Activated naive CD8-positive, alpha-beta T cell treated with anti-CD3 and anti-CD28 coated beads, Interleukin-2, amount 10 ng/mL, durations not matched to agents 7 days and 5 days (primary cell): ENCODE measurements at regions not wholly inside any gene's neighbourhood (a gene's known extent, or its start where the extent isn't known, plus 50 kb on each side); places are given as distances from the start of the nearest gene placed in this dataset.
"Not testable (repeated sequence)": the region's sequence is repeated elsewhere in the genome, so short reads cannot be mapped to it uniquely, and the experiment has no call there.

ENCODE experiments used
- ATAC-seq: fragments of 150-1000 bp; cut with Tn5 transposase; one replicate; pipeline ENCODE4 v1.10.0; 2021; ENCODE audit warnings: low read depth, moderate library complexity
- POLR2A ChIA-PET: fragments of 350-600 bp; sonication (Branson Sonifier 250); formaldehyde crosslinking; loops from one replicate; lab custom pipeline; 2021; ENCODE audit warnings: antibody characterized with exemption; lab: Charles Lee
- DNase-seq: peaks from one replicate; pipeline ENCODE4 v3.0.0; 2021
- H3K27ac Mint-ChIP-seq: one replicate; pipeline ENCODE4 v1.8.0; 2022; ENCODE audit warnings: mild to moderate bottlenecking, mixed read lengths
- H3K27me3 Mint-ChIP-seq: one replicate; pipeline ENCODE4 v1.8.0; 2022; ENCODE audit warnings: mild to moderate bottlenecking, moderate library complexity, mixed read lengths
- H3K36me3 Mint-ChIP-seq: one replicate; pipeline ENCODE4 v1.8.0; 2021; ENCODE audit warnings: mild to moderate bottlenecking, mixed read lengths
- H3K4me1 Mint-ChIP-seq: one replicate; pipeline ENCODE4 v1.8.0; 2021; ENCODE audit warnings: mixed read lengths
- H3K4me3 Mint-ChIP-seq: one replicate; pipeline ENCODE4 v1.8.0; 2022; ENCODE audit warnings: mild to moderate bottlenecking, moderate library complexity, mixed read lengths
- H3K9me3 Mint-ChIP-seq: one replicate; pipeline ENCODE4 v1.8.0; 2021; ENCODE audit warnings: mixed read lengths

DNA sequence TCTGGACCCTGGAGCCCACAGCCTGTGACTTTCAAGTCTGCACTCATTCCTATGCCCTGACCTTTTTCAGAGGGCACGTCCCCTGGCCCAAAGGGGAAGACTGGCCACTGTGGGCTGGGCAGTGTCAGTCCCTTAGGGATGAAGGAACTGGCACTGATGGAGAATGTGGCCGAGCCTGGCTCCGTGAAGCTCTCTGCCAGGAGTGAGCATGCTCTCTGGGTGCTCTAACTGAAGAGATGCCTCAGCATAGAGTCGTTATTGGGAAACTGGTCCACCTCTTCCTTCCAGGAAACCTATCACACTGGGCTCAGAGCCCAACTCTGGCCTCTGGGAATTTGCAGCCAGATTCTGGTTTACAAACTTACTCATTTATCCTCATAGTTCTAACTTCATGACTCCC lies 87.3 kb upstream of the OSBPL11 start:
- POLR2A ChIA-PET, ATAC-seq, DNase-seq, H3K4me3 Mint-ChIP-seq, H3K4me1 Mint-ChIP-seq, H3K9me3 Mint-ChIP-seq, H3K27me3 Mint-ChIP-seq, H3K27ac Mint-ChIP-seq, H3K36me3 Mint-ChIP-seq: not testable (repeated sequence)

DNA sequence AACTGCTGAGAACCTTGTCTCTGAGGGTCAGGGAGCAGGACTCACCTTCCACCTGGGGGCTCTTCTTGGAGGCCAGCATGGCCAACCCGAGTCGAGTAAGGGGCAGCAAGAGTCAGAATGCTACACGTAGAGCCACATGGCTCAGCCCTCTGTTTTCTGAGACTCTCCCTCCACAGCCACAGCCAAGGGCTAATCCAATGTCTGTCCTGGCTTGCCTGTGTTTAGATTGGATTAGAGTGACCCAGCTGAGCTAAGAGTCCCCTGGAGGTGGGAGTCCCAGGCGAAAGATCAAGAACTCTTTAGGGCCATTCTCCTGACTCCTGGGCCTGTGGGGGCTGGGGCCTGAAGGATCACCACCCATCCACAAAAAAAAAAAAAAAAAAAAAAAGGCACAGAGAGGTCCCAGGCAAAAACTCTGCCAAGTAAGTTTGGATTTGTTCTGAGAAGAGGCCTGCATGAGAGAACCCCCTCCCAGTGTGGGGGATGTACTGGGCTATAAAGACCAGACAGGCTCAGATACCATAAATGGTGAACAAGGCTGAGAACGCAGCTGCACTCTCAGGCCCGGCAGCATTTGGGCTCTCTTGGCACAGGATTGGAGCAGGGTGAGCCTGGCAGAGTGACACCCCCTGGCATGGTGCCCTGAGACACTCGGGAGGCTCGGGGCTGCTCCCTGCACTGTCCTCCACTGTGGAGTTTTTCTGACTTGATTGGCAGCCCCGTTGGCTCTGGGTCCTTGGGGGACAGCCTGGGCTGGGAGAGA lies 88.0 kb upstream of the OSBPL11 start:
- ATAC-seq (no peak), DNase-seq (no peak)
- Mint-ChIP-seq H3K27ac (no peak overlapping the region), H3K27me3 (no peaks in the 10 kb centered on the region), H3K9me3 (no peaks in the 10 kb centered on the region), H3K36me3 (no peaks in the 10 kb centered on the region), H3K4me1 (no peaks in the 10 kb centered on the region), H3K4me3 (no peak overlapping the region)
- POLR2A ChIA-PET: no interaction called here

DNA sequence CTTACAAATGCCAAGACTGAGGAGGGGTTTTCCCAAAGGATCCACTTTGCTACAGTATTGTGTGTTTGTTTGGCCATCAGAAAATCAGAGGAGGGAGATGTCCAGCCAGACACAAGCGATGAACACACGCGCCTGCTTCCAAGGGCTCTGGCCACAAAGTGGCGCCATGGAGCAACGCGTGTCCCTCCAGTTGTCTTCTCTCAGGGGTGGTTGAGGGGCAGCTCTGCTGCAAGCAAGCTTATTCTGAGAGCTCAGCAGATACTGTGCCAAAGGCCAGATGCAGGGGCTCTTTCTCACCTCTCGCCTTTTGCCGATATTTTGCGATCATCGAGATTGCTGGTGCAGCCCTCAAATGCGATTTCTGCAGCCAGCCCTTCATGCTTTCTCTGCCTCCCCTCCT lies 88.9 kb upstream of the OSBPL11 start:
- ATAC-seq (no peak), DNase-seq (no peak)
- POLR2A ChIA-PET: no interaction called here
- H3K36me3 Mint-ChIP-seq: no peaks in the 10 kb centered on the region
- no peaks in the 10 kb centered on the region for H3K27me3 Mint-ChIP-seq
- no peaks in the 10 kb centered on the region for H3K4me1 Mint-ChIP-seq
- no peaks in the 10 kb centered on the region for H3K9me3 Mint-ChIP-seq
- no peak overlapping the region for H3K4me3 Mint-ChIP-seq
- no peak overlapping the region for H3K27ac Mint-ChIP-seq

DNA sequence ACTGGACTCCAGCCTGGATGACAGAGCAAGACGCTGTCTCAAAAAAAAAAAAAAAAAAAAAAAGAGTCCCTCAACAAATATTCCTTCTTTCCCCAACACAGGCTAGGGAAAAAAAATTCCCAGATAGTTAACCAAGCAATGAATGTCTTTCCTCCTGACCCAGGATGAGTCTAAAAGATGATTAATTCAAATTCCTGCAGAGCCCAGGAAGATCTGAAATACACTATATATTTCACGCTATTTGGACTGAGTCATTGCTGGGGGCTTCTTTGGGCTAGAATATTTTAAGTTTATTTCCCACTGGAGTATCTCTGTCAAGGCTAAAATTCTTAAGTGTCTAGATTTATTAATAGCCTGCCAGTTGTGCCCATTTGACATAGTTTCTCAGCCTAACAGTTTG lies 90.4 kb upstream of the OSBPL11 start:
- ATAC-seq, DNase-seq, H3K9me3 Mint-ChIP-seq, POLR2A ChIA-PET, H3K36me3 Mint-ChIP-seq, H3K4me1 Mint-ChIP-seq, H3K27me3 Mint-ChIP-seq, H3K4me3 Mint-ChIP-seq, H3K27ac Mint-ChIP-seq: not testable (repeated sequence)

DNA sequence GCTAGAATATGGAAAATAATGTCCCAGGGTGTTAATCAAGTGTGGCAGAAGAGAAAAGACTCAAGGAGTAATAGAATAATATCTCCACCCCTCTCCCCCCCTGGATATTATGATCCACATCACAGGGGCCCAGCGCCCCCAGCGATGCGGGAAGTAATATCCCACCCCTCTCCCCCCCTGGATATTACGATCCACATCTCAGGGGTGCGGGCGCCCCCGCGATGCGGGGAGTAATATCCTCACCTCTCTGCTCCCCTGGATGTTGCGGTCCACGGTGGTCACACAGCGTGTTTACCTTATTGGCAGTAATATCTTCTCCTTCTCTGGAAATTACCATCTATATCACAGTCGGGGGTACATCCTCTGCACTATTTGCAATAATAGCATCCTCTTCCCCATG lies 97.1 kb upstream of the OSBPL11 start:
- POLR2A ChIA-PET: no interaction called here
- H3K27ac Mint-ChIP-seq: no peak overlapping the region
- no peaks in the 10 kb centered on the region for H3K4me1 Mint-ChIP-seq
- no peaks in the 10 kb centered on the region for H3K27me3 Mint-ChIP-seq
- ATAC-seq: no peak
- no peaks in the 10 kb centered on the region for H3K9me3 Mint-ChIP-seq
- no peaks in the 10 kb centered on the region for H3K36me3 Mint-ChIP-seq
- no peak overlapping the region for H3K4me3 Mint-ChIP-seq
- DNase-seq: no peak

DNA sequence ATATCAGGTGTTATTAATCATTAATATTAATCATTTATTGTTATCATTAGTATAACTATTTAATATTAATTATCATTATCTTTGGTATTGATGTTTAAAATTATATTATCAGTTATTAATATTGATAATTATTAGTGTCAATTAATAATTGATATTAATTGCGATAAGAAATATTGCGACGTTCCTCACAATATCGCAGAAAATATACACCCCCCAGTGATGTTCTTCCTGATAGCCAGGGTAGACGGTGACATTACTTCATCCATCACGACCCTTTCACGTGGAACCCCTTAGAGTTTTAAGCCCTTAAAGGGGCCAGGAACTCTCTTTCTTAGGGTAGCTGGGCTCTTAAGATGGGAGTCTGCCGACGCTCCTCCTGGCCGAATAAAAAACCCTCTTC lies 98.6 kb upstream of the OSBPL11 start:
- no peaks in the 10 kb centered on the region for H3K27me3 Mint-ChIP-seq
- no peak overlapping the region for H3K27ac Mint-ChIP-seq
- no peaks in the 10 kb centered on the region for H3K9me3 Mint-ChIP-seq
- H3K36me3 Mint-ChIP-seq: no peaks in the 10 kb centered on the region
- H3K4me1 Mint-ChIP-seq: no peaks in the 10 kb centered on the region
- DNase-seq: no peak
- POLR2A ChIA-PET: no interaction called here
- no peak overlapping the region for H3K4me3 Mint-ChIP-seq
- ATAC-seq: no peak

DNA sequence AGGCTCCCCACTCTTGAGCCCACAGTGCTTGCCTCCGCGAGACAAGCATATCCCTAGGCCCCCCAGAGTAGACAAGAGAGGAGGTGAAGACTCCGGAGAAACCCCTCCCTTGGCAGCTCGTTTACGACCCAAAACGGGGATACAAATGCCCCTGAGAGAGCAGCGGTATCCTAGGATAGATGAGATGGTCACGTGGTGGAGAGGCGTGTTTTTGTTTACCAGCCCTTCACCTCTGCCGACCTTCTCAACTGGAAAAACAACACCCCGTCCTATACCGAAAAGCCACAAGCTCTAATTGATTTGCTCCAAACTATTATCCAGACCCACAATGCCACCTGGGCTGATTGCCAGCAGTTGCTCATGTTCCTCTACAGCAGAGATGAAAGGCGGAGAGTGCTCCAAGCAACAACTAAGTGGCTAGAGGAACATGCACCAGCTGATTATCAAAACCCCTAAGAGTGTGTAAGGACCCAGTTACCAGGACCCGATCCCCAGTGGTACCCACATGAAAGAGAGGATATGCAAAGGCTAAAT lies 99.5 kb upstream of the OSBPL11 start:
- POLR2A ChIA-PET: no interaction called here
- H3K36me3 Mint-ChIP-seq: no peaks in the 10 kb centered on the region
- H3K4me1 Mint-ChIP-seq: no peaks in the 10 kb centered on the region
- no peaks in the 10 kb centered on the region for H3K27me3 Mint-ChIP-seq
- no peak for DNase-seq
- H3K9me3 Mint-ChIP-seq: no peaks in the 10 kb centered on the region
- no peak overlapping the region for H3K4me3 Mint-ChIP-seq
- H3K27ac Mint-ChIP-seq: no peak overlapping the region
- no peak for ATAC-seq

DNA sequence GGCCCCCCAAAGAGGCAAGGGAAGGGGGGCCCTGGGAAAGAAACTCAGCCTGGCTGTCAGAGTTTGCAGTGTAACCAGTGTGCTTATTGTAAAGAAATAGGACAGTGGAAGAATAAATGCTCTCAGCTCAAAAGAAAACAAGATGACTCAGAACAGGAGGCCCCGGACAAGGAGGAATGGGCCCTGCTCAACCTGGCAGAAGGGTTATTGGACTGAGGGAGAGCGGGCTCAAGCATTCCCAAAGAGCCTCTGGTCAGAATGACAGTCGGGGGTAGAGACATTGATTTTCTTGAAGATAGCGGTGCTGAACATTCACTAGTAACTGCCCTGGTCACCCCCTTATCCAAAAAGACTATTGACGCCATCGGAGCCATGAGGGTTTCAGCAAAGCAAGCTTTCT lies 100.4 kb upstream of the OSBPL11 start:
- Mint-ChIP-seq H3K9me3 (no peaks in the 10 kb centered on the region), H3K4me1 (no peaks in the 10 kb centered on the region), H3K27me3 (no peaks in the 10 kb centered on the region), H3K27ac (no peak overlapping the region), H3K4me3 (no peak overlapping the region), H3K36me3 (no peaks in the 10 kb centered on the region)
- no peak for DNase-seq
- POLR2A ChIA-PET: no interaction called here
- no peak for ATAC-seq

DNA sequence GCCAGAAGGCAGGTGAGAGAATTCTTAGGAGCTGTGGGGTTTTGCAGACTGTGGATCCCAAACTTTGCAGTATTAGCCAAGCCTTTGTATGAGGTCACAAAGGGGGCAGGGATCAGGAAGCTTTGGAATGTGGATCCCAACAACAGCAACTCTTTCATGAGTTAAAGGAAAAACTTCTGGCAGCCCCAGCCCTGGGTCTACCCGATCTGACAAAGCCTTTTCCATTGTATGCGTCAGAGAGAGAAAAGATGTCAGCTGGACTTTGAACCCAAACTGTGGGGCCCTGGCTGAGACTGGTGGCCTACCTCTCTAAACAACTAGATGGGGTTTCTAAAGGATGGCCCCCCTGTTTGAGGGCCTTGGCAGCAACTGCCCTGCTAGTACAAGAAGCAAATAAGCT lies 101.8 kb upstream of the OSBPL11 start:
- H3K27me3 Mint-ChIP-seq, H3K4me1 Mint-ChIP-seq, H3K9me3 Mint-ChIP-seq, ATAC-seq, H3K27ac Mint-ChIP-seq, DNase-seq, POLR2A ChIA-PET, H3K4me3 Mint-ChIP-seq, H3K36me3 Mint-ChIP-seq: not testable (repeated sequence)

DNA sequence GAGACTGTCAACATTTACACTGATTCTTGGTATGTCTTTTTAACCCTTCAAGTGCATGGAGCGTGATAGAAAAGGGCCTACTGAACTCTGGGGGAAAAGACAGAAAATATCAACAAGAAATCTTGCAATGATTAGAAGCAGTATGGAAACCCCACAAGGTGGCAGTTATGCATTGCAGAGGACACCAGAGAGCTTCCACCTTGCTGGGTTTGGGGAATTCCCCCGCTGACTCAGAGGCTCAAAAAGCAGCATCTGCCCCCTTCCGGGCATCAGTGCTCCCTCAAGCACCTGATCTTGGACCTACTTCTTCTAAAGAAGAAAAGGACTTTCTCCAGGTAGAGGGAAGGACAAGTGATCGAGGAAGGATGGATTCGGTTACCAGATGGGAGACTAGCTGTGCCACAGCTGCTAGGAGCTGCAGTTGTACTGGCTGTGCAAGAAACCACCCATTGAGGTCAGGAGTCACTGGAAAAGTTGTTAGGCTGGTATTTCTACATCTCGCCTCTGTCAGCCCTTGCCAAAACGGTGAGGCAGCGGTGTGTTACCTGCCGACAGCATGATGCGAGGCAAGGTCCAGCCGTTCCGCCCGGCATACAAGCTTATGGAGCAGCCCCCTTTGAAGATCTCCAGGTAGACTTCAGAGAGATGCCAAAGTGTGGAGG lies 102.8 kb upstream of the OSBPL11 start:
- POLR2A ChIA-PET, H3K9me3 Mint-ChIP-seq, H3K36me3 Mint-ChIP-seq, ATAC-seq, H3K4me3 Mint-ChIP-seq, H3K27me3 Mint-ChIP-seq, H3K4me1 Mint-ChIP-seq, H3K27ac Mint-ChIP-seq, DNase-seq: not testable (repeated sequence)

DNA sequence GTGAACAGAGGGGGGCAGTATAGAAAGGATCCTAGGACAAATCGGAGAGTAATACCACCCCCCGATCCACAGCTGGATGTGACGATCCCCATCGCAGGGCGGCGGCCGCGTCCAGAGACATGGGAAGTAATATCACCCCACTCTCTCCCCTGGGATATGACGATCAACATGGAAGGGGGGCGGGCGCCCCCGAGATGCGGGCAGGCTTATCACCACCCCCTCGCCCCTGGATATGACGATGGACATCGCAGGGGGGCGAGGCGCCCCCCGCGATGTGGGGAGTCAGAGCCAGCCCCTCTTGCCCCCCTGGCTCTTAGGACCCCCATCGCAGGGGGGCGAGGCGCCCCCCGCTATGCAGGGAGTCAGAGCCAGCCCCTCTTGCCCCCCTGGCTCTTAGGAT lies 120.4 kb upstream of the OSBPL11 start:
- ATAC-seq: no peak
- Mint-ChIP-seq H3K4me3 (no peak overlapping the region), H3K36me3 (no peaks in the 10 kb centered on the region), H3K27ac (no peak overlapping the region), H3K4me1 (no peaks in the 10 kb centered on the region), H3K27me3 (no peaks in the 10 kb centered on the region), H3K9me3 (no peaks in the 10 kb centered on the region)
- POLR2A ChIA-PET: no interaction called here
- DNase-seq: no peak

DNA sequence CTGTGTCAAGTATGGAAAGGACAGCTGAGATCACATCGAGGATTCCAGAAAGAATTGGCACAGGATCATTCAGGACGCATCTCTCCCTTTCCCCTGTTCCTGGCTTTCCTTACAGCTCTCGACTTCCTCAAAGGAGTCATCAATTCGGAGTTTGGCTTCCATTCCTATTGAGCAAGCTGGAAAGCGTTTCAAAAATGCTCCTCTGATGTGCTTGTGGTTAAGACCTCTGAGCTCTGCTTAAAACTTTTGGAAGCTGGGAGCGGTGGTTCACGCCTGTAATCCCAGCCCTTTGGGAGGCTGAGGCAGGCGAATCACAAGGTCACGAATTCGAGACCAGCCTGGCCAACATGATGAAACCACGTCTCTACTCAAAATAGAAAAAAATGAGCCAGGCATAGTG lies 136.9 kb upstream of the OSBPL11 start:
- H3K4me3 Mint-ChIP-seq, DNase-seq, H3K36me3 Mint-ChIP-seq, POLR2A ChIA-PET, H3K27me3 Mint-ChIP-seq, ATAC-seq, H3K9me3 Mint-ChIP-seq, H3K4me1 Mint-ChIP-seq, H3K27ac Mint-ChIP-seq: not testable (repeated sequence)

DNA sequence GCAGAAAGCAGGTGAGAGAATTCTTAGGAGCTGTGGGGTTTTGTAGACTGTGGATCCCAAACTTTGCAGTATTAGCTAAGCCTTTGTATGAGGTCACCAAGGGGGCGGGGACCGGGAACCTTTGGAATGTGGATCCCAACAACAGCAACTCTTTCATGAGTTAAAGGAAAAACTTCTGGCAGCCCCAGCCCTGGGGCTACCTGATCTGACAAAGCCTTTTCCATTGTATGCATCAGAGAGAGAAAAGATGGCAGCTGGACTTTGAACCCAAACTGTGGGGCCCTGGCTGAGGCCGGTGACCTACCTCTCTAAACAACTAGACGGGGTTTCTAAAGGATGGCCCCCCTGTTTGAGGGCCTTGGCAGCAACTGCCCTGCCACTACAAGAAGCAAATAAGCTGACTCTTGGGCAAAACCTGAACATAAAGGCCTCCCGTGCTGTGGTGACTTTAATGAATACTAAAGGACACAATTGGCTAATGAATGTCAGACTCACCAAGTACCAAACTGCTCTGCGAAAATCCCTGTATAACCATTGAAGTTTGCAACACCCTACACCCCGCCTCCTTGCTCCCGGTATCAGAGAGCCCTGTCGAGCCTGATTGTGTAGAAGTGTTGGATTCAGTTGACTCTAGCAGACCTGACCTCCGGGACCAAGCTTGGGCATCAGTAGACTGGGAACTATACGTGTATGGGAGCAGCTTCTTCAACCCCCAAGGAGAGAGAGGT lies 146.9 kb upstream of the OSBPL11 start:
- H3K9me3 Mint-ChIP-seq, ATAC-seq, DNase-seq, H3K27ac Mint-ChIP-seq, H3K36me3 Mint-ChIP-seq, POLR2A ChIA-PET, H3K4me1 Mint-ChIP-seq, H3K4me3 Mint-ChIP-seq, H3K27me3 Mint-ChIP-seq: not testable (repeated sequence)

DNA sequence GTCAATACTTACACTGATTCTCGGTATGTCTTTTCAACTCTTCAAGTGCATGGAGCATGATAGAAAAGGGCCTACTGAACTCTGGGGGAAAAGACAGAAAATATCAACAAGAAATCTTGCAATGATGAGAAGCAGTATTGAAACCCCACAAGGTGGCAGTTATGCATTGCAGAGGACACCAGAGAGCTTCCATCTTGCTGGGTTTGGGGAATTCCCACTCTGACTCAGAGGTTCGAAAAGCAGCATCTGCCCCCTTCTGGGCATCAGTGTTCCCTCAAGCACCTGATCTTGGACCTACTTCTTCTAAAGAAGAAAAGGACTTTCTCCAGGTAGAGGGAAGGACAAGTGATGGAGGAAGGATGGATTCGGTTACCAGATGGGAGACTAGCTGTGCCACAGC lies 147.5 kb upstream of the OSBPL11 start:
- H3K36me3 Mint-ChIP-seq, H3K9me3 Mint-ChIP-seq, H3K4me1 Mint-ChIP-seq, H3K4me3 Mint-ChIP-seq, DNase-seq, H3K27me3 Mint-ChIP-seq, ATAC-seq, POLR2A ChIA-PET, H3K27ac Mint-ChIP-seq: not testable (repeated sequence)
